OCI-LY1 (cell line): ENCODE measurements at regions not wholly inside any gene's neighbourhood (a gene's known extent, or its start where the extent isn't known, plus 50 kb on each side); places are given as distances from the start of the nearest gene placed in this dataset.

Experiments used
- H2AFZ ChIP-seq: fragments of 200-600 bp; sonication (generic), shearing (Covaris generic); 2 replicates; pipeline ENCODE4 v1.6.0; 2014; ENCODE audit warnings: antibody characterized with exemption, mild to moderate bottlenecking, low read length
- H3F3A ChIP-seq: fragments of 200-600 bp; sonication (generic), shearing (Covaris generic); 2 replicates; pipeline ENCODE4 v1.6.0; 2014; ENCODE audit warnings: mild to moderate bottlenecking, antibody characterized with exemption, low read length, moderate library complexity; ENCODE audit not compliant: insufficient read depth
- H3K27ac ChIP-seq: fragments of 200-600 bp; sonication (generic); 2 replicates; pipeline ENCODE4 v1.5.1; 2014; ENCODE audit warnings: low read length, mixed run types, mild to moderate bottlenecking, low read depth; ENCODE audit not compliant: poor library complexity, severe bottlenecking
- H3K27me3 ChIP-seq: fragments of 200-600 bp; sonication (generic); 2 replicates; pipeline ENCODE4 v1.6.0; 2014; ENCODE audit warnings: antibody characterized with exemption, mild to moderate bottlenecking, low read length, moderate library complexity; ENCODE audit not compliant: insufficient read depth
- H3K36me3 ChIP-seq: fragments of 200-600 bp; sonication (generic); 2 replicates; pipeline ENCODE4 v1.6.1; 2014; ENCODE audit warnings: mild to moderate bottlenecking, antibody characterized with exemption, low read length, moderate library complexity, mixed read lengths; ENCODE audit not compliant: insufficient read depth
- H3K4me1 ChIP-seq: fragments of 200-600 bp; sonication (generic); 2 replicates; pipeline ENCODE4 v1.5.1; 2014; ENCODE audit warnings: mild to moderate bottlenecking, low read length, moderate library complexity; ENCODE audit not compliant: insufficient read depth, severe bottlenecking
- H3K4me2 ChIP-seq: fragments of 200-600 bp; sonication (generic), shearing (Covaris generic); 2 replicates; pipeline ENCODE4 v1.6.1; 2014; ENCODE audit warnings: low read length
- H3K4me3 ChIP-seq: fragments of 200-600 bp; sonication (generic); 2 replicates; pipeline ENCODE4 v1.5.1; 2014; ENCODE audit warnings: low read length, low read depth, mild to moderate bottlenecking, mixed read lengths; ENCODE audit not compliant: poor library complexity, severe bottlenecking
- H3K79me2 ChIP-seq: fragments of 200-600 bp; shearing (Covaris generic); 2 replicates; pipeline ENCODE4 v1.6.1; 2016; ENCODE audit warnings: mixed run types, low read length, mixed read lengths; ENCODE audit not compliant: insufficient read depth
- H3K9ac ChIP-seq: fragments of 200-600 bp; sonication (generic), shearing (Covaris generic); 2 replicates; pipeline ENCODE4 v1.6.1; 2014; ENCODE audit warnings: mild to moderate bottlenecking, low read length, mixed read lengths
- H3K9me2 ChIP-seq: fragments of 200-600 bp; sonication (generic), shearing (Covaris generic); 2 replicates; pipeline ENCODE4 v1.6.1; 2014; ENCODE audit warnings: low read depth, mild to moderate bottlenecking, low read length, mixed read lengths
- H3K9me3 ChIP-seq: fragments of 200-600 bp; shearing (Covaris generic); 2 replicates; pipeline ENCODE4 v1.6.1; 2014; ENCODE audit warnings: low read length, mixed read lengths
- H4K20me1 ChIP-seq: fragments of 200-600 bp; sonication (generic), shearing (Covaris generic); 2 replicates; pipeline ENCODE4 v1.6.0; 2016; ENCODE audit warnings: mild to moderate bottlenecking, low read length; ENCODE audit not compliant: insufficient read depth
- EZH2 ChIP-seq: fragments of 200-600 bp; sonication (generic), shearing (Covaris generic); IDR thresholded peaks from 2 replicates; pipeline ENCODE4 v1.8.0; 2017; ENCODE audit warnings: borderline replicate concordance, mixed run types, mild to moderate bottlenecking, antibody characterized with exemption, low read length, moderate library complexity, mixed read lengths
- TF ChIP-seq, protein P1 (sequence below): fragments of 200-600 bp; sonication (generic), shearing (Covaris generic); IDR thresholded peaks from 2 replicates; pipeline ENCODE4 v1.5.1; 2017; ENCODE audit warnings: mild to moderate bottlenecking, antibody characterized with exemption, low read length, moderate library complexity, mixed read lengths

- H3K27ac ChIP-seq, result no peak overlapping the region
- no peak for TF ChIP-seq EZH2
- TF ChIP-seq, protein P1, sequence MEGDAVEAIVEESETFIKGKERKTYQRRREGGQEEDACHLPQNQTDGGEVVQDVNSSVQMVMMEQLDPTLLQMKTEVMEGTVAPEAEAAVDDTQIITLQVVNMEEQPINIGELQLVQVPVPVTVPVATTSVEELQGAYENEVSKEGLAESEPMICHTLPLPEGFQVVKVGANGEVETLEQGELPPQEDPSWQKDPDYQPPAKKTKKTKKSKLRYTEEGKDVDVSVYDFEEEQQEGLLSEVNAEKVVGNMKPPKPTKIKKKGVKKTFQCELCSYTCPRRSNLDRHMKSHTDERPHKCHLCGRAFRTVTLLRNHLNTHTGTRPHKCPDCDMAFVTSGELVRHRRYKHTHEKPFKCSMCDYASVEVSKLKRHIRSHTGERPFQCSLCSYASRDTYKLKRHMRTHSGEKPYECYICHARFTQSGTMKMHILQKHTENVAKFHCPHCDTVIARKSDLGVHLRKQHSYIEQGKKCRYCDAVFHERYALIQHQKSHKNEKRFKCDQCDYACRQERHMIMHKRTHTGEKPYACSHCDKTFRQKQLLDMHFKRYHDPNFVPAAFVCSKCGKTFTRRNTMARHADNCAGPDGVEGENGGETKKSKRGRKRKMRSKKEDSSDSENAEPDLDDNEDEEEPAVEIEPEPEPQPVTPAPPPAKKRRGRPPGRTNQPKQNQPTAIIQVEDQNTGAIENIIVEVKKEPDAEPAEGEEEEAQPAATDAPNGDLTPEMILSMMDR, result no peak
- H3K79me2 ChIP-seq, result no peaks in the 10 kb centered on the region
- no peaks in the 10 kb centered on the region for H3K36me3 ChIP-seq
- H2AFZ ChIP-seq, result no peak overlapping the region
- H3K4me2 ChIP-seq, result no peak overlapping the region
- no peaks in the 10 kb centered on the region for H3K4me1 ChIP-seq
- H3K9me2 ChIP-seq, result no peaks in the 10 kb centered on the region
- H3K9me3 ChIP-seq, result no peaks in the 10 kb centered on the region
- H3K4me3 ChIP-seq, result no peak overlapping the region
- H3F3A ChIP-seq, result no peaks in the 10 kb centered on the region
- H3K27me3 ChIP-seq, result peaks cover 6% of the 10 kb centered on the region; the same call in 1 of the 2 replicates
- no peaks in the 10 kb centered on the region for H4K20me1 ChIP-seq
- H3K9ac ChIP-seq, result no peak overlapping the region
Measured at GRCh38 chr14:75344411-75344810, 65.8 kb downstream of the FOS start.

- Histone ChIP-seq H3K27ac (no peak overlapping the region), H3K4me1 (no peaks in the 10 kb centered on the region), H2AFZ (no peak overlapping the region), H3K79me2 (no peaks in the 10 kb centered on the region), H3K9me2 (no peaks in the 10 kb centered on the region), H3K27me3 (no peaks in the 10 kb centered on the region; the same call in 1 of the 2 replicates), H3K36me3 (no peaks in the 10 kb centered on the region), H3K9ac (no peak overlapping the region), H4K20me1 (no peaks in the 10 kb centered on the region), H3F3A (no peaks in the 10 kb centered on the region), H3K9me3 (no peaks in the 10 kb centered on the region), H3K4me2 (no peak overlapping the region), H3K4me3 (no peak overlapping the region)
- no peak for TF ChIP-seq EZH2
- TF ChIP-seq, protein P1, result no peak
Measured at GRCh38 chr14:75350505-75351060, 72.0 kb downstream of the FOS start.

GRCh38 chr14:75359098-75359497 lies 68.7 kb upstream of the JDP2 start:
- H3K27me3 ChIP-seq, result no peaks in the 10 kb centered on the region
- H3K36me3 ChIP-seq, result no peaks in the 10 kb centered on the region
- H3K9me3 ChIP-seq, result no peaks in the 10 kb centered on the region
- H3K27ac ChIP-seq, result no peak overlapping the region
- TF ChIP-seq, protein P1, result no peak
- no peak for TF ChIP-seq EZH2
- H3K4me1 ChIP-seq, result no peaks in the 10 kb centered on the region
- no peaks in the 10 kb centered on the region for H3K79me2 ChIP-seq
- H3K4me2 ChIP-seq, result no peak overlapping the region
- H3K4me3 ChIP-seq, result no peak overlapping the region
- H3K9me2 ChIP-seq, result no peaks in the 10 kb centered on the region
- H2AFZ ChIP-seq, result no peak overlapping the region
- H3F3A ChIP-seq, result no peaks in the 10 kb centered on the region
- no peak overlapping the region for H3K9ac ChIP-seq
- no peaks in the 10 kb centered on the region for H4K20me1 ChIP-seq
